Mammary epithelial cell (primary cell): ENCODE measurements at regions not wholly inside any gene's neighbourhood (a gene's known extent, or its start where the extent isn't known, plus 50 kb on each side); places are given as distances from the start of the nearest gene placed in this dataset.

ENCODE experiments used
- CTCF ChIP-seq, 2 donors: IDR thresholded peaks in 1 of 2; conservative IDR thresholded peaks in 1 of 2; 2 replicates each; pipeline ENCODE4 v1.5.1; 2011 to 2012; ENCODE audit warnings: inconsistent platforms in 2 of 2, low read length in 2 of 2, mild to moderate bottlenecking in 2 of 2, control low read depth in 1 of 2, low read depth in 1 of 2; ENCODE audit not compliant: insufficient read depth in 1 of 2; ENCODE audit errors: extremely low read depth in 1 of 2
- EZH2 ChIP-seq: IDR thresholded peaks from 2 replicates; pipeline ENCODE4 v1.6.1; 2012; ENCODE audit warnings: low read length, inconsistent platforms, borderline replicate concordance

- TF ChIP-seq CTCF (conservative IDR thresholded peaks at IDR 0.05 in 1 of 2, IDR thresholded peaks at IDR 0.05 in 1 of 2; ENCODE audit: extremely low read depth in 1 of 2, insufficient read depth in 1 of 2, low read depth in 1 of 2, low read length in 2 of 2) (no peak), EZH2 (no peak)
Measured at GRCh38 chr10:3584926-3585784, 199.9 kb downstream of the KLF6 start.
